Testis (tissue), 2 donors: ENCODE measurements at regions not wholly inside any gene's neighbourhood (a gene's known extent, or its start where the extent isn't known, plus 50 kb on each side); places are given as distances from the start of the nearest gene placed in this dataset.

Experiments used
- POLR2A ChIP-seq: fragments of 450-650 bp; IDR thresholded peaks from one replicate; pipeline ENCODE4 v1.6.1; 2017; ENCODE audit warnings: antibody characterized with exemption, mild to moderate bottlenecking, moderate library complexity
- TF ChIP-seq, protein P1 (sequence below), 3 experiments: fragments of 450-650 bp in 2 of 3; fragments of 200-600 bp in 1 of 3; sonication (generic) in 1 of 3; IDR thresholded peaks; one replicate each; pipeline ENCODE4 v1.5.1; 2016 to 2019; ENCODE audit warnings: antibody characterized with exemption in 3 of 3, mild to moderate bottlenecking in 2 of 3, moderate library complexity in 1 of 3

DNA sequence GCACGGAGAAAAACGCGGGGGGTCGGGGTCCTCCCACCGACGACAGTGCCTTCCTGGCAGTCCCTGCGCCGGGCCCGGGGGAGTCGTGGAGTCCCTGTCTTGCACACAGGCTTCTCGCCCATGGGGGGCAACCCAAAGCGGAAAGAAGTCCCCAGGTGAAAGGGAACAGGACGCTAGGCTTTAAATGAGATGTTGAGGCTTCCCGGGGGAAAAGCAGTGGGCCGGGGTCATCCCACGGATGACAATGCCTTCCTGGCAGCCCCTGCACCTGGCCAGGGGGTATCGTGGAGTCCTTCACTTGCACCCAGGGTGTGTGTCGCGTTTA is 162.9 kb upstream of the ALG10B start:
- TF ChIP-seq, protein P1, sequence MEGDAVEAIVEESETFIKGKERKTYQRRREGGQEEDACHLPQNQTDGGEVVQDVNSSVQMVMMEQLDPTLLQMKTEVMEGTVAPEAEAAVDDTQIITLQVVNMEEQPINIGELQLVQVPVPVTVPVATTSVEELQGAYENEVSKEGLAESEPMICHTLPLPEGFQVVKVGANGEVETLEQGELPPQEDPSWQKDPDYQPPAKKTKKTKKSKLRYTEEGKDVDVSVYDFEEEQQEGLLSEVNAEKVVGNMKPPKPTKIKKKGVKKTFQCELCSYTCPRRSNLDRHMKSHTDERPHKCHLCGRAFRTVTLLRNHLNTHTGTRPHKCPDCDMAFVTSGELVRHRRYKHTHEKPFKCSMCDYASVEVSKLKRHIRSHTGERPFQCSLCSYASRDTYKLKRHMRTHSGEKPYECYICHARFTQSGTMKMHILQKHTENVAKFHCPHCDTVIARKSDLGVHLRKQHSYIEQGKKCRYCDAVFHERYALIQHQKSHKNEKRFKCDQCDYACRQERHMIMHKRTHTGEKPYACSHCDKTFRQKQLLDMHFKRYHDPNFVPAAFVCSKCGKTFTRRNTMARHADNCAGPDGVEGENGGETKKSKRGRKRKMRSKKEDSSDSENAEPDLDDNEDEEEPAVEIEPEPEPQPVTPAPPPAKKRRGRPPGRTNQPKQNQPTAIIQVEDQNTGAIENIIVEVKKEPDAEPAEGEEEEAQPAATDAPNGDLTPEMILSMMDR (IDR thresholded peaks at IDR 0.05) = no peak
- TF ChIP-seq POLR2A = no peak
